GM12874 (cell line): ENCODE measurements at regions not wholly inside any gene's neighbourhood (a gene's known extent, or its start where the extent isn't known, plus 50 kb on each side); places are given as distances from the start of the nearest gene placed in this dataset.

Experiments used
- TF ChIP-seq, protein P1 (sequence below): IDR thresholded peaks from 2 replicates; pipeline ENCODE4 v1.5.1; 2011; ENCODE audit warnings: low read depth, mild to moderate bottlenecking, control low read depth, low read length, moderate library complexity; ENCODE audit not compliant: insufficient read depth

DNA sequence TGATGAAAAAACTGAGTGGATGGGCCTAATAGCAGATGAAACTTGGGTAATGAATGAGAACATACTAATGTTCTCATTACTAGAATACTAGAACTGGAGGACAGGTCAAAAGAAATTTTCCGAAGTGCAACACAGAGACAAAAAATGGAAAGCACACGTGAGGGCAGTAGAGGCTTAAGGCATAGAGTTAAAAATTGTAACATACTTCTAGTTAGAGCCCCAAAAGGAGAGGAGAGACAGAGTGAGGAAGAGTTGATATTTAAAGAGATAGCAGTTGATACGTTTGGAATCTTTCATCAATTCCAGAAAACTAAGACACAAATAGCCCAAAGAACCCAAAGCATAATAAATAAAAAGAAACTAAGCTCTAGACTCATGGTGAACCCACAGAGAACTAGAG is 327.9 kb downstream of the SQOR start:
- TF ChIP-seq, protein P1, sequence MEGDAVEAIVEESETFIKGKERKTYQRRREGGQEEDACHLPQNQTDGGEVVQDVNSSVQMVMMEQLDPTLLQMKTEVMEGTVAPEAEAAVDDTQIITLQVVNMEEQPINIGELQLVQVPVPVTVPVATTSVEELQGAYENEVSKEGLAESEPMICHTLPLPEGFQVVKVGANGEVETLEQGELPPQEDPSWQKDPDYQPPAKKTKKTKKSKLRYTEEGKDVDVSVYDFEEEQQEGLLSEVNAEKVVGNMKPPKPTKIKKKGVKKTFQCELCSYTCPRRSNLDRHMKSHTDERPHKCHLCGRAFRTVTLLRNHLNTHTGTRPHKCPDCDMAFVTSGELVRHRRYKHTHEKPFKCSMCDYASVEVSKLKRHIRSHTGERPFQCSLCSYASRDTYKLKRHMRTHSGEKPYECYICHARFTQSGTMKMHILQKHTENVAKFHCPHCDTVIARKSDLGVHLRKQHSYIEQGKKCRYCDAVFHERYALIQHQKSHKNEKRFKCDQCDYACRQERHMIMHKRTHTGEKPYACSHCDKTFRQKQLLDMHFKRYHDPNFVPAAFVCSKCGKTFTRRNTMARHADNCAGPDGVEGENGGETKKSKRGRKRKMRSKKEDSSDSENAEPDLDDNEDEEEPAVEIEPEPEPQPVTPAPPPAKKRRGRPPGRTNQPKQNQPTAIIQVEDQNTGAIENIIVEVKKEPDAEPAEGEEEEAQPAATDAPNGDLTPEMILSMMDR, result no peak

DNA sequence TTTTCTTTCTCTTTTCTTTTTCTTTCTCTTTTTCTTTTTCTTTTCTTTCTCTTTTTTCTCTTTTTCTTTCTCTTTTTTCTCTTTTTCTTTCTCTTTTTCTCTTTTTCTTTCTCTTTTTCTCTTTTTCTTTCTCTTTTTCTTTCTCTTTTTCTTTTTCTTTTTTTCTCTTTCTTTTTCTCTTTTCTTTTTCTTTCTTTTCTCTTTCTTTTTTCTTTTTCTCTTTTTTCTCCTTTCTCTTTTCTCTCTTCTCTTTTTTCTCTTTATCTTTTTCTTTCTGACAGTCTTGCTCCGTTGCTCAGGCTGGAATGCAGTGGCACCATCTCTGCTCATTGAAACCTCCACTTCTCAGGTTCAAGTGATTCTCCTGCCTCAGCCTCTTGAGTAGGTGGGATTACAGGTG is 335.7 kb downstream of the SQOR start:
- TF ChIP-seq, protein P1, result no peak

DNA sequence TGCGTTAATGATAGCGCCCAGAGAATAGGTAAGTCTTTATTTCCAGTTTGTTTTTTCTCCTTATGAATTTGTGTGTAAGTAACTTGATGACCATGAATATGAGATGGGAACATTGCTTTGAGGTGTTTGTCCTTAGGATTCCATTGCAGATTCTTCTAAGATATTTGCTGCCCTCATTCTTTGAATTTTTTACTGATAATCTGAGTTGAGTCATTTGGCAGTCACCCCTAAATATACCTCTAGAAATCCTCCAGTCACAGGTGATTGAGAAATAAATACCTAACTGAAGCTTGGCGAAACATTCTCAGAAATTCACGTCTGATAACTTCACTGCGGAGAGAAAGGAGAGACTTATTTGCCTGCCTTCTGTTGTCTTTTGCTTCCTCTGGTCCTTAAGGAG is 345.5 kb downstream of the SQOR start:
- TF ChIP-seq, protein P1, result no peak

DNA sequence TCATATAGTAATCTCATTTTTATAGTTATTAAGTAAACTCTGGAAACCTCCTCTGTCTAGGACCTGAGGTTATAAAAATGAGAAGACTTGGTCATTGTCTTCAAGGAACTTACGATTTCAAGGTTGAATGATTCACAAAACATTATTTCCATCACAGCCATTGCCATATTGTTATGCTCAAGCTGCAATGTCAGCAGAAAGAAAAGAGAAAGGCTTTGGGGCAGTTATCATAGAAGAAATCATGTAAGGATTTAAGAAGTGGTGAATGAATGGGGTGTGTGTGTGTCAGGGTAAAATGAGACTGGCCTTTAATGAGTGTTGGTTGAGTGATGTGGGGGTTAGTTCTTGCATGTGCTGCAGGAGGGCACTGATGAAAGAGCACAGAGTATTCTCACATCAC is 346.8 kb downstream of the SQOR start:
- TF ChIP-seq, protein P1, result no peak

DNA sequence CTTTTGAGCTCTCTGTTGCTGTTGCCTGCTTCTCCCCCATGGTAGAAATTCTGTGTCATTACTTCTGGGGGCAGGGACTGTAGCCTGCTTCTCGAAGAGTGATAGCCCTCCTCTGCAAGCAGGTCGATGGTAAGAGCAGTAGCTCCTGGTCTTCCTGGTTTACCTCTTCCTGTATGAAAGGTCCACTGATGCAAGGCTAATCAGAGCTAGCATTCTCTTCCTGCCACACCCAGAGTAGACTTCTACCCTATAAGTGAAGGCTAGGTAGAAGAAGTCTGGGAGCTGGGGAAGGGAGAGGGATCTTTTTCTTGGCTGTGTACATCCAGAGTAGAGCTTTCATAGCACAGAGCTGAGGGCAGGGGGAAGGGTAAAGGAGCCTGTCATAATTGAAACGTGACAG is 357.0 kb downstream of the SQOR start:
- TF ChIP-seq, protein P1, result no peak

DNA sequence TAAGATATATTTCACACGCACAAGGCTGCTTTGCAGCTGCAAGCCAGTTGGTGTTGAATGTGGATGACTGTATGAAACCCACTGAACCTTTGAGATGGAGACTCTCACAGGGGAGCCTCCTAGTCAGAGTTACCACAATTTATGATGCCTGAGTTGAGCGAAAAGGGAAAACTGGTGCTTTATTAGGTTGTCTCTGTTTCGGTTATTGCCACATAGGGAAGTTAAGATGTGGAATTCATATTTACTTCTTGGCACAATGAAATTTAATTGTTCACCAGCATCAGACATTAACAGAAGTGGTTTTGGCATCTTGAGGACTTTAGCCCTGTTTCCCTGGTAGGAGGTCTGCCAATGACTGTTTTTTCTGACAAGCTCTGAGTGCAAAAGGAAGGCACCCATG is 358.2 kb downstream of the SQOR start:
- TF ChIP-seq, protein P1, result no peak

DNA sequence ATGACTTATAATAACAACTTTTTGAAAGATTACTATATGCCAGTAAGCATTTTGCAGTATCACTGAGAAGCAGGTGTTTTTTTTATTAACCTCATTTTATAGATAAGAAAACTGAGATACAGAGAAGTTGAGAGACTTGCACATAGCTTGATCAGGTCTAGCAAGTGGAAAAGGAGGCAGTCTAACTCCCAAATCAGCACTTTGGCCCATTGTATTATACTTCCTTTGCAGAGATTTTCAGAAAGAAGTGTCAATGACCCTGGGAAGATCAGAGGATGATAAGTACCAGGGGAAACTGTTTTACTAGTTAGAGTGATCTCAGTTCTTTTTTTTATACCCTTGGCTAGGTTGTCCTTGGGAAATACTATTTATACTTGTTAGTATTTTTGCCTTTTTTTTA is 358.7 kb downstream of the SQOR start:
- TF ChIP-seq, protein P1, result no peak

DNA sequence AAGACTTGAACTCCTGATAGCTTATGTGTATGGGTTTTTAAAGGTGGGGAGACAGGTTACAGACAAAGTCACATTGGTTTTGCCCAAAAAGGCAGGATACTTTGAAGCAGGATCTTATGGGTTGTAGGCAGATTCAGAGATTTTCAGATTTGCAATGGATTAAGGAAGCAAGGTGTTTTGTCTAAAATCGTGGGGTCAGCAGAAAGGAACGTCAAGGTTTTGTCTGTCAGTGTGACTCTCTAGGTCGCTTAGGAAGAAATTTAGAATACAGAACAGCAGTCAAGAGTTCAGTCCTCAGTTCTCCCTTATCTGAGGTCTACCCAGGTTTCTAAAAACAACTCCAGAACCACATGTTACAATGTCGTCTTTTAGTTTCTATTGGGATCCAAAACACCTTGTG is 361.0 kb downstream of the SQOR start:
- TF ChIP-seq, protein P1, result no peak
